SK-N-SH treated with all-trans-retinoic acid at 6 μM for 48 hours (cell line): ENCODE measurements at regions not wholly inside any gene's neighbourhood (a gene's known extent, or its start where the extent isn't known, plus 50 kb on each side); places are given as distances from the start of the nearest gene placed in this dataset.

Experiments used
- ATAC-seq: fragments of 200-7000 bp; cut with Tn5 transposase; 3 replicates; pipeline ENCODE4 v1.9.1; 2020; ENCODE audit warnings: mild to moderate bottlenecking, moderate library complexity
- ARNTL ChIP-seq: fragments of 450-650 bp; formaldehyde crosslinking; IDR thresholded peaks from 2 replicates; pipeline ENCODE4 v1.5.0; 2020; ENCODE audit warnings: low read depth, mild to moderate bottlenecking, moderate library complexity, borderline replicate concordance
- BACH2 ChIP-seq: fragments of 250-450 bp; sonication (Bioruptor Pico); IDR thresholded peaks from 2 replicates; pipeline ENCODE4 v1.9.0; 2021; ENCODE audit warnings: mild to moderate bottlenecking, borderline replicate concordance
- CREB5 ChIP-seq: fragments of 250-450 bp; sonication (Bioruptor Pico); IDR thresholded peaks from 2 replicates; pipeline ENCODE4 v1.5.1; 2020; ENCODE audit warnings: low read depth, mild to moderate bottlenecking, moderate library complexity
- CSDC2 ChIP-seq: fragments of 250-450 bp; sonication (Bioruptor Pico); IDR thresholded peaks from 2 replicates; pipeline ENCODE4 v1.5.0; 2020; ENCODE audit warnings: mild to moderate bottlenecking, moderate library complexity
- CSRNP3 ChIP-seq: fragments of 250-450 bp; sonication (Bioruptor Pico); IDR thresholded peaks from 2 replicates; pipeline ENCODE4 v1.5.1; 2021; ENCODE audit warnings: mild to moderate bottlenecking, moderate library complexity
- ESRRG ChIP-seq: fragments of 250-450 bp; sonication (Bioruptor Pico); IDR thresholded peaks from 2 replicates; pipeline ENCODE4 v1.6.1; 2021; ENCODE audit warnings: mild to moderate bottlenecking
- ISL1 ChIP-seq: fragments of 250-450 bp; sonication (Bioruptor Pico); IDR thresholded peaks from 2 replicates; pipeline ENCODE4 v2.1.2; 2022; ENCODE audit warnings: mild to moderate bottlenecking, moderate library complexity
- OSR1 ChIP-seq: fragments of 250-450 bp; sonication (Bioruptor Pico); IDR thresholded peaks from 2 replicates; pipeline ENCODE4 v1.8.0; 2022; ENCODE audit warnings: moderate library complexity, mild to moderate bottlenecking, inconsistent platforms
- PATZ1 ChIP-seq: fragments of 250-450 bp; sonication (Bioruptor Pico); IDR thresholded peaks from 2 replicates; pipeline ENCODE4 v1.8.0; 2020; ENCODE audit warnings: mild to moderate bottlenecking, moderate library complexity, borderline replicate concordance
- POU6F1 ChIP-seq: fragments of 250-450 bp; sonication (Bioruptor Pico); IDR thresholded peaks from 2 replicates; pipeline ENCODE4 v1.8.0; 2021; ENCODE audit warnings: low read depth, mild to moderate bottlenecking, moderate library complexity, borderline replicate concordance
- PPARA ChIP-seq: fragments of 250-450 bp; sonication (Bioruptor Pico); IDR thresholded peaks from 2 replicates; pipeline ENCODE4 v1.5.0; 2020; ENCODE audit warnings: mild to moderate bottlenecking, borderline replicate concordance
- RARB ChIP-seq: fragments of 250-450 bp; sonication (Bioruptor Pico); IDR thresholded peaks from 2 replicates; pipeline ENCODE4 v1.8.0; 2021; ENCODE audit warnings: mild to moderate bottlenecking, moderate library complexity
- SNAI2 ChIP-seq: fragments of 250-450 bp; sonication (Bioruptor Pico); IDR thresholded peaks from 2 replicates; pipeline ENCODE4 v1.5.0; 2020; ENCODE audit warnings: mild to moderate bottlenecking, moderate library complexity
- TCF4 ChIP-seq: fragments of 250-450 bp; sonication (Bioruptor Pico); IDR thresholded peaks from 2 replicates; pipeline ENCODE4 v1.8.0; 2021; ENCODE audit warnings: mild to moderate bottlenecking, moderate library complexity, borderline replicate concordance
- TOX ChIP-seq: fragments of 250-450 bp; sonication (Bioruptor Pico); IDR thresholded peaks from 2 replicates; pipeline ENCODE4 v1.8.0; 2021; ENCODE audit warnings: mild to moderate bottlenecking, moderate library complexity, borderline replicate concordance
- TSHZ2 ChIP-seq: fragments of 250-450 bp; sonication (Bioruptor Pico); IDR thresholded peaks from 2 replicates; pipeline ENCODE4 v1.5.0; 2020; ENCODE audit warnings: mild to moderate bottlenecking, moderate library complexity
- ZFP30 ChIP-seq: fragments of 450-650 bp; formaldehyde crosslinking; IDR thresholded peaks from 2 replicates; pipeline ENCODE4 v1.5.0; 2022; ENCODE audit warnings: mild to moderate bottlenecking, moderate library complexity
- ZNF565 ChIP-seq: fragments of 450-650 bp; formaldehyde crosslinking; conservative IDR thresholded peaks from 2 replicates; pipeline ENCODE4 v1.5.0; 2020; ENCODE audit warnings: low read depth, mild to moderate bottlenecking, moderate library complexity
- ZNF70 ChIP-seq: fragments of 450-650 bp; formaldehyde crosslinking; IDR thresholded peaks from 2 replicates; pipeline ENCODE4 v1.5.0; 2020; ENCODE audit warnings: mild to moderate bottlenecking, moderate library complexity
- ZNF8 ChIP-seq: fragments of 450-650 bp; formaldehyde crosslinking; IDR thresholded peaks from 2 replicates; pipeline ENCODE4 v1.5.0; 2020; ENCODE audit warnings: mild to moderate bottlenecking, moderate library complexity

GRCh38 chr5:37916525-37916924 lies 76.7 kb upstream of the GDNF start:
- TF ChIP-seq POU6F1 (CRISPR knock-in tag) (no peak), ZFP30 (CRISPR knock-in tag) (no peak), ARNTL (CRISPR knock-in tag) (no peak), RARB (CRISPR knock-in tag) (no peak), BACH2 (CRISPR knock-in tag) (no peak), ZNF565 (CRISPR knock-in tag) (no peak), OSR1 (CRISPR knock-in tag) (no peak), ISL1 (CRISPR knock-in tag) (no peak)
- ATAC-seq: no peak

DNA sequence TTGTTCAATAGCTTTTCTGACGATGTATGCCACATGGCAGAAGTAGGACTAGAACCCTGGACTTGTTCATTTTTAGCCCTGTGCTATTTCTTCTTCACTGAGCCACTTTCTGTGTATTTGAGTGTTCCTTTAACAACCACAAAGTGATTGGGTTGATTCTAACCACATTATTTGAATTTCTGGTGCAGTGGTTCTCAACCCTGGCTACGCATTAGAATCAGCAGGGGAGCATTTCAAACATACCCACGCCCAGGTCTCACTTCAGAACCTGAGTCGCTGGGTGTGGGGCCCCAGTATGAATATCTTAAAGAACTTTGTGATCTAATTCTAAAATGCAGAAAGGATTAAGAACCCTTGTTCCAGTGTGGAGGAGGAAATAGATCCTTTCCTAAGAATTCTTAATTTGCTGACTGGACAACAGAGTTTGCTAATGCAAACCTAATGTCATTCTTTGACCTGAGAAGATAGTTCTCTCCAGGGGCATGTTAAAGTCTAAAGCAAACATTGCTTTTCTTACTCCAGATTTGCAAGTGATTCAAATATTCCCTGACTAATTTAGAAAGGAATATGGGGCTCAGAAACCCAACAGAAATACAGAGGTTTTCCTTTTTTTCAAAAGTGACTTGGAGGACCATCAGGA lies 75.4 kb upstream of the GDNF start:
- ATAC-seq: no peak

More for the DNA sequence above, 75.4 kb upstream of the GDNF start:
- TF ChIP-seq TCF4 (CRISPR knock-in tag): no peak
- no peak for TF ChIP-seq TOX (CRISPR knock-in tag)
- no peak for TF ChIP-seq CSRNP3 (CRISPR knock-in tag)
- TF ChIP-seq ISL1 (CRISPR knock-in tag): no peak
- TF ChIP-seq RARB (CRISPR knock-in tag): no peak
- TF ChIP-seq ZFP30 (CRISPR knock-in tag): no peak
- TF ChIP-seq ZNF8: no peak
- TF ChIP-seq CREB5: no peak
- no peak for TF ChIP-seq ZNF565 (CRISPR knock-in tag)
- TF ChIP-seq CSDC2: no peak
- TF ChIP-seq PATZ1: no peak
- no peak for TF ChIP-seq ZNF70 (CRISPR knock-in tag)
- TF ChIP-seq TSHZ2: no peak
- TF ChIP-seq OSR1 (CRISPR knock-in tag): no peak
- no peak for TF ChIP-seq PPARA
- TF ChIP-seq ESRRG: no peak
- no peak for TF ChIP-seq SNAI2 (CRISPR knock-in tag)
- TF ChIP-seq POU6F1 (CRISPR knock-in tag): no peak
